HCT116 (cell line): ENCODE measurements at regions not wholly inside any gene's neighbourhood (a gene's known extent, or its start where the extent isn't known, plus 50 kb on each side); places are given as distances from the start of the nearest gene placed in this dataset.

Experiments
- ATAC-seq: fragments of 200-7000 bp; cut with Tn5 transposase; 2 replicates; pipeline ENCODE4 v1.9.1; 2020; ENCODE audit warnings: mild to moderate bottlenecking, moderate library complexity
- BruUV-seq: library from RNA; stranded (reverse); fragments of 400-500 nt; replicated peaks from 2 replicates; lab custom pipeline; 2021; lab: Mats Ljungman, UMichigan
- CTCF ChIA-PET: fragments of 300-600 bp; sonication (Branson Sonifier 250); formaldehyde crosslinking; loops from one replicate; lab custom pipeline; 2021; ENCODE audit warnings: antibody characterized with exemption; lab: Charles Lee
- POLR2A ChIA-PET: fragments of 300-600, 350-600 bp; sonication (Branson Sonifier 250); formaldehyde crosslinking; loops from one replicate; lab custom pipeline; 2021; ENCODE audit warnings: antibody characterized with exemption; lab: Charles Lee
- RAD21 ChIA-PET, 2 experiments: fragments of 300-600 bp; sonication (Branson Sonifier 250); formaldehyde crosslinking; loops; one replicate each; lab custom pipeline; 2023; ENCODE audit warnings: low total read pairs in 2 of 2; ENCODE audit not compliant: uncharacterized antibody in 2 of 2, unreplicated experiment in 2 of 2, low non-redundant PET in 1 of 2; lab: Charles Lee
- DNase-seq: peaks from one replicate; pipeline ENCODE4 v3.0.0-alpha.2; 2010; ENCODE audit warnings: low read depth, low spot score
- H2AFZ ChIP-seq: fragments of 200-600 bp; shearing (Covaris generic), sonication (generic); 2 replicates; pipeline ENCODE4 v1.6.1; 2017; ENCODE audit warnings: low read depth, mixed run types, mixed read lengths, antibody characterized with exemption, low read length; ENCODE audit not compliant: poor library complexity, severe bottlenecking
- H3K27ac ChIP-seq: 2 replicates; pipeline ENCODE4 v1.5.1; 2012; ENCODE audit warnings: low read depth, low read length
- H3K27me3 ChIP-seq: fragments of 200-600 bp; sonication (generic); 2 replicates; pipeline ENCODE4 v1.6.1; 2016; ENCODE audit warnings: mixed run types, low read length, mixed read lengths; ENCODE audit not compliant: insufficient read depth
- H3K36me3 ChIP-seq, 2 experiments: fragments of 200-500 bp in 1 of 2; fragments of 200-600 bp in 1 of 2; sonication (Bioruptor generic) in 1 of 2; sonication (generic) in 1 of 2; 2 replicates each; pipeline versions ENCODE4 v1.5.1 to v1.6.1; 2014 to 2016; ENCODE audit warnings: low read length in 2 of 2, inconsistent platforms in 1 of 2, mixed read lengths in 1 of 2, mixed run types in 1 of 2; ENCODE audit not compliant: insufficient read depth in 2 of 2, control insufficient read depth in 1 of 2
- H3K4me1 ChIP-seq, 2 experiments: fragments of 200-600 bp in 1 of 2; sonication (generic) in 1 of 2; 2 replicates each; pipeline versions ENCODE4 v1.5.1 to v1.6.1; 2012 to 2017; ENCODE audit warnings: low read length in 2 of 2, inconsistent platforms in 1 of 2, mild to moderate bottlenecking in 1 of 2, mixed read lengths in 1 of 2, mixed run types in 1 of 2, moderate library complexity in 1 of 2; ENCODE audit not compliant: insufficient read depth in 2 of 2, control insufficient read depth in 1 of 2
- H3K4me2 ChIP-seq: fragments of 200-600 bp; sonication (generic); 2 replicates; pipeline ENCODE4 v1.6.1; 2017; ENCODE audit warnings: mixed run types, low read length, mixed read lengths
- H3K4me3 ChIP-seq, 2 experiments: fragments of 200-600 bp in 1 of 2; sonication (generic) in 1 of 2; replicated peaks in 1 of 2; 2 replicates each; pipeline ENCODE4 v1.5.1; 2011 to 2016; ENCODE audit warnings: low read length in 2 of 2, control low read depth in 1 of 2, low read depth in 1 of 2, mild to moderate bottlenecking in 1 of 2, mixed read lengths in 1 of 2, mixed run types in 1 of 2
- H3K79me2 ChIP-seq: fragments of 200-600 bp; sonication (generic); 2 replicates; pipeline ENCODE4 v1.6.1; 2017; ENCODE audit warnings: mild to moderate bottlenecking, mixed run types, low read length, moderate library complexity, mixed read lengths; ENCODE audit not compliant: insufficient read depth
- H3K9ac ChIP-seq: fragments of 200-600 bp; sonication (generic); 2 replicates; pipeline ENCODE4 v1.6.1; 2016; ENCODE audit warnings: low read length, mixed read lengths
- H3K9me2 ChIP-seq: fragments of 200-600 bp; sonication (generic), shearing (Covaris generic); 2 replicates; pipeline ENCODE4 v1.6.1; 2017; ENCODE audit warnings: mixed run types, mild to moderate bottlenecking, moderate library complexity; ENCODE audit not compliant: insufficient read depth
- H3K9me3 ChIP-seq, 2 experiments: fragments of 200-500 bp in 1 of 2; fragments of 200-600 bp in 1 of 2; sonication (Bioruptor generic) in 1 of 2; sonication (generic) in 1 of 2; 2 replicates each; pipeline ENCODE4 v1.6.1; 2014 to 2017; ENCODE audit warnings: low read length in 2 of 2, mixed read lengths in 2 of 2, inconsistent platforms in 1 of 2, low read depth in 1 of 2, mild to moderate bottlenecking in 1 of 2, mixed run types in 1 of 2, moderate library complexity in 1 of 2; ENCODE audit not compliant: control insufficient read depth in 1 of 2, insufficient read depth in 1 of 2
- H4K20me1 ChIP-seq: fragments of 200-600 bp; sonication (generic), shearing (Covaris generic); 2 replicates; pipeline ENCODE4 v1.6.1; 2017; ENCODE audit warnings: mixed run types, mild to moderate bottlenecking, moderate library complexity; ENCODE audit not compliant: insufficient read depth
- ATF3 ChIP-seq: IDR thresholded peaks from 2 replicates; pipeline ENCODE4 v1.6.1; 2012
- CBX3 ChIP-seq: IDR thresholded peaks from 2 replicates; pipeline ENCODE4 v1.6.1; 2012; ENCODE audit warnings: low read depth
- CTCF ChIP-seq, 3 experiments: fragments of 200-600 bp in 1 of 3; sonication (generic) in 1 of 3; IDR thresholded peaks in 2 of 3; conservative IDR thresholded peaks in 1 of 3; 2 replicates each; pipeline ENCODE4 v1.5.1; 2012 to 2017; ENCODE audit warnings: low read depth in 2 of 3, low read length in 2 of 3, antibody characterized with exemption in 1 of 3, borderline replicate concordance in 1 of 3, control low read depth in 1 of 3, mild to moderate bottlenecking in 1 of 3, mixed read lengths in 1 of 3, mixed run types in 1 of 3, moderate library complexity in 1 of 3; ENCODE audit not compliant: insufficient read depth in 1 of 3
- EZH2phosphoT487 ChIP-seq: fragments of 200-600 bp; IDR thresholded peaks from 2 replicates; pipeline ENCODE4 v1.6.1; 2018; ENCODE audit warnings: antibody characterized with exemption, borderline replicate concordance
- FOSL1 ChIP-seq: IDR thresholded peaks from 2 replicates; pipeline ENCODE4 v1.6.1; 2012; ENCODE audit warnings: low read depth
- JUND ChIP-seq: IDR thresholded peaks from 2 replicates; pipeline ENCODE4 v1.6.1; 2012
- MAX ChIP-seq: IDR thresholded peaks from 2 replicates; pipeline ENCODE4 v1.6.1; 2012
- POLR2A ChIP-seq: IDR thresholded peaks from 2 replicates; pipeline ENCODE4 v1.7.0; 2011; ENCODE audit warnings: borderline replicate concordance; ENCODE audit not compliant: insufficient read depth, insufficient read length; ENCODE audit errors: extremely low read depth
- POLR2AphosphoS5 ChIP-seq: IDR thresholded peaks from 2 replicates; pipeline ENCODE4 v1.6.1; 2011; ENCODE audit warnings: mild to moderate bottlenecking, low read depth, low read length, moderate library complexity
- RAD21 ChIP-seq: IDR thresholded peaks from 2 replicates; pipeline ENCODE4 v1.6.1; 2012; ENCODE audit warnings: low read depth, mild to moderate bottlenecking
- SIN3A ChIP-seq: IDR thresholded peaks from 2 replicates; pipeline ENCODE4 v1.6.1; 2012; ENCODE audit warnings: low read depth
- TCF7L2 ChIP-seq: IDR thresholded peaks from 2 replicates; pipeline ENCODE4 v1.7.0; 2011; ENCODE audit warnings: borderline replicate concordance, inconsistent platforms; ENCODE audit not compliant: insufficient read depth, insufficient read length; ENCODE audit errors: extremely low read depth
- ZNF274 ChIP-seq: fragments of 200-500 bp; sonication (Bioruptor generic); IDR thresholded peaks from 2 replicates; pipeline ENCODE4 v1.6.1; 2014; ENCODE audit warnings: mild to moderate bottlenecking, low read depth, low read length, inconsistent platforms
- intact Hi-C: fragments of 100-400 bp; cut with micrococcal nuclease; formaldehyde crosslinking; loops from 2 replicates; pipeline ENCODE4 v1.10.0; 2022

DNA sequence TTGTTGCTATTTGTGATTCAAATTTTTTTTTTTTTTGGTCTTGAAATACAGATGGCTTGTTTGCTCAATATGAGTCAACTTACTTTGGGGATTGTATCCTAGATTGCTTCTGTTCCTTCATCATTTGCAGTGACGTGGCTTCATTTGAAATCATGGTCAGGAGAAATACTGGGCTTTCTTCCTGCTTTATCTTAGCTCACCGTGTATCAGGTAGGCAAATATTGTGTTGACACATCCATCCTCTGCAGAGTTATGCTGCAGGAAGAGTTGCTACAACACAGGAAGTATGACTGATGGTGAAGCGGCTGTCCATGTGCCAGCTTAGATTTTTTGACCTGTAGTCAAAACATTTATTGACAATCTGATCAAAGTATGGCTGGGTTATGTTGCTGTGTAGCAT lies 232.2 kb downstream of the C4orf33 start:
- ChIA-PET POLR2A (no interaction called here), CTCF (no interaction called here), RAD21 (no interaction called here)
- BruUV-seq, result no TSS peak
- Histone ChIP-seq H3K4me1 (no peaks in the 10 kb centered on the region), H4K20me1 (no peaks in the 10 kb centered on the region), H3K4me2 (no peak overlapping the region), H2AFZ (no peak overlapping the region), H3K36me3 (no peaks in the 10 kb centered on the region), H3K27ac (no peak overlapping the region), H3K9me3 (no peaks in the 10 kb centered on the region), H3K9me2 (no peaks in the 10 kb centered on the region), H3K9ac (no peak overlapping the region), H3K27me3 (no peaks in the 10 kb centered on the region), H3K4me3 (no peak overlapping the region), H3K79me2 (no peaks in the 10 kb centered on the region)
- TF ChIP-seq POLR2AphosphoS5 (no peak), CTCF (IDR thresholded peaks at IDR 0.05 in 2 of 3, conservative IDR thresholded peaks at IDR 0.05 in 1 of 3; ENCODE audit: borderline replicate concordance in 1 of 3, insufficient read depth in 1 of 3, low read depth in 2 of 3, low read length in 2 of 3) (no peak), MAX (no peak), JUND (no peak), EZH2phosphoT487 (no peak), ZNF274 (no peak), RAD21 (no peak), CBX3 (no peak), ATF3 (no peak), FOSL1 (no peak), SIN3A (no peak), TCF7L2 (no peak), POLR2A (no peak)
- DNase-seq (no peak), ATAC-seq (no peak)
- intact Hi-C loops, result no loop called here
